Prostate gland (tissue), 2 donors: ENCODE measurements at regions not wholly inside any gene's neighbourhood (a gene's known extent, or its start where the extent isn't known, plus 50 kb on each side); places are given as distances from the start of the nearest gene placed in this dataset.

Experiments used
- POLR2A ChIP-seq: fragments of 450-650 bp; IDR thresholded peaks from one replicate; pipeline ENCODE4 v1.6.1; 2016; ENCODE audit warnings: antibody characterized with exemption, mild to moderate bottlenecking
- POLR2AphosphoS5 ChIP-seq: sonication (generic); formaldehyde crosslinking; IDR thresholded peaks from one replicate; pipeline ENCODE4 v1.6.1; 2017; ENCODE audit warnings: antibody characterized with exemption
- TF ChIP-seq, protein P1 (sequence below), 4 experiments: fragments of 200-600 bp in 2 of 4; fragments of 450-650 bp in 2 of 4; sonication (generic) in 2 of 4; IDR thresholded peaks; 1 replicate in 3 of 4; 2 replicates in 1 of 4; pipeline ENCODE4 v1.5.1; 2016 to 2019; ENCODE audit warnings: antibody characterized with exemption in 4 of 4, mild to moderate bottlenecking in 2 of 4, moderate library complexity in 2 of 4

DNA sequence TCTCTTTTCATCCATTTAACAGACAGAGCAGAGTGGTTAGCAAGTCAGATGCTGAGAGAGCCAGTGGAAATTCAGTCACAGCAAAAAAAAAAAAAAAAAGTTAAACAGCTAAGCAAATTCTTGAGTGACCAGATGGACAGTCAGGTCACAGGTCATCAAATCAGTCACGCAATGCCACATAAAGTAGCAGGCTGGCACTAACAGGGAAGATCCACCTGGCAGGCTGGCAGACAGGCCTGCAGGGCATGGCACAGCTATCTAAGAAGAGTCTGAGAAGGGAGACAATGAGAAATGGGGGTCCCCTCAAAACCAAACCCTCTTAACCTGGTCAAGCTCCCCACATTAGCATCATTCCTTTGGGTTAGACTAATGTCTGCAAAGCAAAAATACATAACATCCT, 371.9 kb downstream of the TTLL7 start:
- TF ChIP-seq, protein P1, sequence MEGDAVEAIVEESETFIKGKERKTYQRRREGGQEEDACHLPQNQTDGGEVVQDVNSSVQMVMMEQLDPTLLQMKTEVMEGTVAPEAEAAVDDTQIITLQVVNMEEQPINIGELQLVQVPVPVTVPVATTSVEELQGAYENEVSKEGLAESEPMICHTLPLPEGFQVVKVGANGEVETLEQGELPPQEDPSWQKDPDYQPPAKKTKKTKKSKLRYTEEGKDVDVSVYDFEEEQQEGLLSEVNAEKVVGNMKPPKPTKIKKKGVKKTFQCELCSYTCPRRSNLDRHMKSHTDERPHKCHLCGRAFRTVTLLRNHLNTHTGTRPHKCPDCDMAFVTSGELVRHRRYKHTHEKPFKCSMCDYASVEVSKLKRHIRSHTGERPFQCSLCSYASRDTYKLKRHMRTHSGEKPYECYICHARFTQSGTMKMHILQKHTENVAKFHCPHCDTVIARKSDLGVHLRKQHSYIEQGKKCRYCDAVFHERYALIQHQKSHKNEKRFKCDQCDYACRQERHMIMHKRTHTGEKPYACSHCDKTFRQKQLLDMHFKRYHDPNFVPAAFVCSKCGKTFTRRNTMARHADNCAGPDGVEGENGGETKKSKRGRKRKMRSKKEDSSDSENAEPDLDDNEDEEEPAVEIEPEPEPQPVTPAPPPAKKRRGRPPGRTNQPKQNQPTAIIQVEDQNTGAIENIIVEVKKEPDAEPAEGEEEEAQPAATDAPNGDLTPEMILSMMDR (IDR thresholded peaks at IDR 0.05): no peak
- no peak for TF ChIP-seq POLR2A
- no peak for TF ChIP-seq POLR2AphosphoS5
